GM12878 (cell line): ENCODE measurements at regions not wholly inside any gene's neighbourhood (a gene's known extent, or its start where the extent isn't known, plus 50 kb on each side); places are given as distances from the start of the nearest gene placed in this dataset.

Source experiments
- ATAC-seq: fragments of 200-7000 bp; cut with Tn5 transposase; 3 replicates; pipeline ENCODE4 v1.9.1; 2020; ENCODE audit warnings: mild to moderate bottlenecking, moderate library complexity
- BruUV-seq: library from RNA; stranded (reverse); fragments of 400-500 nt; replicated peaks from 2 replicates; lab custom pipeline; 2021; lab: Mats Ljungman, UMichigan
- CTCF ChIA-PET: fragments of 300-600 bp; sonication (Branson Sonifier 250); formaldehyde crosslinking; extraction: SDS; loops from one replicate; lab custom pipeline; 2021; ENCODE audit warnings: inconsistent platforms; lab: Yijun Ruan, JAX
- POLR2A ChIA-PET: fragments of 350-600 bp; formaldehyde crosslinking; extraction: SDS; loops from one replicate; lab custom pipeline; 2021; ENCODE audit warnings: inconsistent platforms; lab: Charles Lee
- RAD21 ChIA-PET: fragments of 300-600 bp; sonication (Branson Sonifier 250); formaldehyde crosslinking; loops from one replicate; lab custom pipeline; 2023; ENCODE audit warnings: antibody characterized with exemption; ENCODE audit not compliant: unreplicated experiment; lab: Charles Lee
- SMC1A ChIA-PET: fragments of 300-600 bp; sonication (Branson Sonifier 250); formaldehyde crosslinking; loops from one replicate; lab custom pipeline; 2023; ENCODE audit not compliant: unreplicated experiment, uncharacterized antibody; lab: Charles Lee
- DNase-seq: peaks from one replicate; pipeline ENCODE4 v3.0.0-alpha.2; 2011; ENCODE audit warnings: low read depth, low spot score
- FAIRE-seq: peaks from 3 replicates; lab custom pipeline; 2011; peaks lifted over from hg19 to GRCh38; lab: Jason Lieb, UNC
- H2AFZ ChIP-seq: 2 replicates; pipeline ENCODE4 v1.6.0; 2011; ENCODE audit warnings: low read depth, low read length, control low read depth; ENCODE audit not compliant: control insufficient read depth
- H3K27ac ChIP-seq: 2 replicates; pipeline ENCODE4 v1.5.1; 2011; ENCODE audit warnings: control low read depth; ENCODE audit not compliant: control insufficient read depth, insufficient read depth
- H3K27me3 ChIP-seq, 2 experiments: replicated peaks in 1 of 2; 2 replicates each; pipeline versions ENCODE4 v1.6.0 to v1.6.1; 2011; ENCODE audit warnings: low read length in 1 of 2; ENCODE audit not compliant: control insufficient read depth in 2 of 2, insufficient read depth in 2 of 2
- H3K36me3 ChIP-seq, 2 experiments: 2 replicates each; pipeline ENCODE4 v1.5.1; 2011; ENCODE audit warnings: low read length in 1 of 2; ENCODE audit not compliant: control insufficient read depth in 2 of 2, insufficient read depth in 2 of 2
- H3K4me1 ChIP-seq: 2 replicates; pipeline ENCODE4 v1.6.1; 2011; ENCODE audit warnings: mild to moderate bottlenecking, low read length, moderate library complexity, mixed read lengths; ENCODE audit not compliant: control insufficient read depth, insufficient read depth
- H3K4me2 ChIP-seq: 2 replicates; pipeline ENCODE4 v1.6.0; 2011; ENCODE audit warnings: control low read depth; ENCODE audit not compliant: control insufficient read depth, insufficient read depth
- H3K4me3 ChIP-seq: fragments of 200-600 bp; sonication (generic); 2 replicates; pipeline ENCODE4 v1.5.1; 2016
- H3K79me2 ChIP-seq: 2 replicates; pipeline ENCODE4 v1.6.0; 2011; ENCODE audit warnings: low read length; ENCODE audit not compliant: control insufficient read depth, insufficient read depth
- H3K9ac ChIP-seq: 2 replicates; pipeline ENCODE4 v1.8.0; 2011; ENCODE audit warnings: low read length, control low read depth, mixed read lengths; ENCODE audit not compliant: control insufficient read depth, insufficient read depth
- H3K9me3 ChIP-seq: replicated peaks from 3 replicates; pipeline ENCODE4 v1.5.1; 2011; ENCODE audit warnings: mild to moderate bottlenecking, low read length; ENCODE audit not compliant: control insufficient read depth, insufficient read depth
- H4K20me1 ChIP-seq: 2 replicates; pipeline ENCODE4 v1.6.0; 2011; ENCODE audit not compliant: control insufficient read depth, insufficient read depth
- CBFB ChIP-seq: IDR thresholded peaks from 2 replicates; pipeline ENCODE4 v1.6.1; 2016; ENCODE audit warnings: antibody characterized with exemption, low read depth
- CTCF ChIP-seq, 3 experiments: IDR thresholded peaks in 2 of 3; conservative IDR thresholded peaks in 1 of 3; 2 replicates each; pipeline ENCODE4 v1.5.1; 2011; ENCODE audit warnings: low read depth in 3 of 3, low read length in 3 of 3, mild to moderate bottlenecking in 3 of 3, control low read depth in 2 of 3, moderate library complexity in 2 of 3, inconsistent platforms in 1 of 3, mixed read lengths in 1 of 3; ENCODE audit not compliant: control insufficient read depth in 2 of 3, insufficient read depth in 1 of 3; ENCODE audit errors: extremely low read depth in 1 of 3
- IKZF1 ChIP-seq: fragments of 450-650 bp; conservative IDR thresholded peaks from 2 replicates; pipeline ENCODE4 v1.6.1; 2017; ENCODE audit warnings: antibody characterized with exemption, mild to moderate bottlenecking
- JUND ChIP-seq: IDR thresholded peaks from 2 replicates; pipeline ENCODE4 v1.6.1; 2012; ENCODE audit warnings: low read depth, mild to moderate bottlenecking, low read length, improper control_type of control experiment, moderate library complexity
- KAT2A ChIP-seq: conservative IDR thresholded peaks from 2 replicates; pipeline ENCODE4 v1.6.1; 2011; ENCODE audit warnings: low read depth, low read length; ENCODE audit not compliant: control insufficient read depth
- MEF2B ChIP-seq: fragments of 450-650 bp; IDR thresholded peaks from 2 replicates; pipeline ENCODE4 v1.6.1; 2018; ENCODE audit warnings: mild to moderate bottlenecking, moderate library complexity; ENCODE audit not compliant: partially characterized antibody, poor library complexity, severe bottlenecking
- MLLT1 ChIP-seq: fragments of 450-650 bp; IDR thresholded peaks from 2 replicates; pipeline ENCODE4 v1.6.1; 2016; ENCODE audit warnings: mild to moderate bottlenecking
- MYC ChIP-seq: IDR thresholded peaks from 2 replicates; pipeline ENCODE4 v1.6.1; 2011; ENCODE audit warnings: mild to moderate bottlenecking, low read length, moderate library complexity, inconsistent platforms; ENCODE audit not compliant: insufficient read depth, insufficient replicate concordance, insufficient read length, severe bottlenecking
- RUNX3 ChIP-seq: IDR thresholded peaks from 2 replicates; pipeline ENCODE4 v1.6.1; 2012; ENCODE audit warnings: low read length, inconsistent platforms
- SMAD5 ChIP-seq: IDR thresholded peaks from 2 replicates; pipeline ENCODE4 v1.6.1; 2016; ENCODE audit warnings: antibody characterized with exemption, low read depth
- WGBS: methylation state at CpG from one replicate; pipeline ENCODE4 v1.1.6; 2016; ENCODE audit warnings: low lambda C conversion rate; ENCODE audit not compliant: insufficient replicate concordance, insufficient coverage; ENCODE audit errors: missing lambda C conversion rate; 5-methylcytosine and 5-hydroxymethylcytosine counted together
- in situ Hi-C: fragments of 300-500 bp; cut with MboI; formaldehyde crosslinking; loops from 9 replicates; pipeline ENCODE4 v1.14.3; 2018; ENCODE audit warnings: mixed read lengths
- intact Hi-C: fragments of 100-400 bp; cut with micrococcal nuclease; formaldehyde crosslinking; loops from one replicate; pipeline ENCODE4 v1.14.2; 2022; ENCODE audit not compliant: unreplicated experiment

GRCh38 chr17:70295731-70296130 is 126.4 kb downstream of the KCNJ2 start:
- Histone ChIP-seq H3K79me2 (no peaks in the 10 kb centered on the region), H3K4me3 (no peak overlapping the region), H3K9ac (no peak overlapping the region), H3K27ac (no peak overlapping the region), H3K4me1 (no peaks in the 10 kb centered on the region), H3K27me3 (no peaks in the 10 kb centered on the region), H3K9me3 (no peaks in the 10 kb centered on the region; the same call in 1 of the 3 replicates)
- 12% methylated on average over 1 of the region's 1 CpG for WGBS
- intact Hi-C loops = loop anchor here (5.0 to 10.0 kb wide), 4 partner anchors 48 to 109 kb away; no protein-coding TSS in a partner anchor
- FAIRE-seq = no peak
- ChIA-PET POLR2A (interaction anchor here (0.6 to 1.0 kb wide), 2 partner anchors 58 to 87 kb away, joined by 3 to 4 read pairs; no protein-coding TSS in a partner anchor), CTCF (interaction anchor here (1.8 kb wide), 1 partner anchor 13 kb away, joined by 4 read pairs; no protein-coding TSS in a partner anchor)
- no peak for DNase-seq
- in situ Hi-C loops = no loop called here
- ATAC-seq = no peak
- TF ChIP-seq MEF2B (no peak), KAT2A (no peak), RUNX3 (no peak), CTCF (IDR thresholded peaks at IDR 0.05 in 2 of 3, conservative IDR thresholded peaks at IDR 0.05 in 1 of 3; ENCODE audit: control insufficient read depth in 2 of 3, extremely low read depth in 1 of 3, insufficient read depth in 1 of 3, low read depth in 3 of 3, low read length in 3 of 3) (no peak), CBFB (no peak), MLLT1 (no peak), MYC (no peak), IKZF1 (no peak), JUND (no peak), SMAD5 (no peak)
- TF ChIP-seq, all 136 proteins: peak for 0
- Histone ChIP-seq H3K4me2 (no peak overlapping the region), H3K36me3 (no peaks in the 10 kb centered on the region), H2AFZ (no peak overlapping the region), H4K20me1 (no peaks in the 10 kb centered on the region)
- BruUV-seq = no TSS peak
- ChIA-PET SMC1A (interaction anchor here (1.1 to 1.6 kb wide), 6 partner anchors 13 to 86 kb away, joined by 3 to 5 read pairs (median 3); no protein-coding TSS in a partner anchor), RAD21 (interaction anchor here (1.8 kb wide), 1 partner anchor 87 kb away, joined by 6 read pairs; no protein-coding TSS in a partner anchor)
